Thoracic aorta (tissue), 2 donors: ENCODE measurements at regions not wholly inside any gene's neighbourhood (a gene's known extent, or its start where the extent isn't known, plus 50 kb on each side); places are given as distances from the start of the nearest gene placed in this dataset.

Source experiments
- ATAC-seq: fragments of 150-250 bp; one replicate; pipeline ENCODE4 v1.8.0; 2017; ENCODE audit warnings: low read depth; ENCODE audit not compliant: insufficient number of reproducible peaks, low FRiP score
- DNase-seq: peaks from one replicate; pipeline ENCODE4 v3.0.0-alpha.2; 2020; ENCODE audit warnings: low spot score
- H3K27ac ChIP-seq, 2 donors: fragments of 200-600 bp; sonication (generic); 1 replicate in 1 of 2; 2 replicates in 1 of 2; pipeline ENCODE4 v1.5.1; 2016; ENCODE audit warnings: mild to moderate bottlenecking in 2 of 2, moderate library complexity in 2 of 2
- H3K27me3 ChIP-seq: fragments of 200-600 bp; sonication (generic); replicated peaks from 2 replicates; pipeline ENCODE4 v1.6.0; 2016; ENCODE audit warnings: mild to moderate bottlenecking; ENCODE audit not compliant: insufficient read depth
- H3K36me3 ChIP-seq: fragments of 200-600 bp; sonication (generic); one replicate; pipeline ENCODE4 v1.5.1; 2016
- H3K4me1 ChIP-seq, 2 donors: fragments of 200-600 bp; sonication (generic); 1 replicate in 1 of 2; 2 replicates in 1 of 2; pipeline versions ENCODE4 v1.5.1 to v1.6.0; 2016; ENCODE audit warnings: low read depth in 2 of 2, mild to moderate bottlenecking in 1 of 2; ENCODE audit not compliant: control insufficient read depth in 1 of 2
- H3K4me3 ChIP-seq: fragments of 200-600 bp; sonication (generic); 2 replicates; pipeline ENCODE4 v1.5.1; 2016; ENCODE audit warnings: mild to moderate bottlenecking
- H3K9me3 ChIP-seq: fragments of 200-600 bp; sonication (generic); 2 replicates; pipeline ENCODE4 v1.5.1; 2016
- CTCF ChIP-seq: fragments of 200-600 bp; sonication (generic); IDR thresholded peaks from one replicate; pipeline ENCODE4 v1.5.1; 2019; ENCODE audit warnings: antibody characterized with exemption

- Histone ChIP-seq H3K36me3 (no peaks in the 10 kb centered on the region), H3K27ac (no peak overlapping the region), H3K4me1 (peaks cover 18 to 51% of the 10 kb centered on the region in 2 donors), H3K27me3 (no peaks in the 10 kb centered on the region), H3K9me3 (no peaks in the 10 kb centered on the region), H3K4me3 (no peak overlapping the region)
- DNase-seq, result no peak
- ATAC-seq, result no peak
- no peak for TF ChIP-seq CTCF
These were observed 357.1 kb upstream of the PROK2 start for GRCh38 chr3:72142028-72142427.

- Histone ChIP-seq H3K4me1 (peaks cover 18 to 52% of the 10 kb centered on the region in 2 donors), H3K9me3 (no peaks in the 10 kb centered on the region), H3K27ac (no peak overlapping the region), H3K4me3 (no peak overlapping the region), H3K27me3 (no peaks in the 10 kb centered on the region), H3K36me3 (no peaks in the 10 kb centered on the region)
- ATAC-seq (no peak), DNase-seq (no peak)
- no peak for TF ChIP-seq CTCF
These were observed 356.3 kb upstream of the PROK2 start for GRCh38 chr3:72141264-72141663.

- Histone ChIP-seq H3K9me3 (no peaks in the 10 kb centered on the region), H3K27ac (no peak overlapping the region), H3K4me3 (no peak overlapping the region), H3K36me3 (no peaks in the 10 kb centered on the region), H3K4me1 (peaks cover 11 to 42% of the 10 kb centered on the region in 2 donors), H3K27me3 (no peaks in the 10 kb centered on the region)
- TF ChIP-seq CTCF, result no peak
- no peak for DNase-seq
- no peak for ATAC-seq
These were observed 354.4 kb upstream of the PROK2 start for GRCh38 chr3:72139316-72139715.

- ATAC-seq (no peak), DNase-seq (no peak)
- no peak for TF ChIP-seq CTCF
- peaks cover 5 to 30% of the 10 kb centered on the region in 2 donors for H3K4me1 ChIP-seq
- peak overlapping the region; percentile 17 to 20 for H3K27ac ChIP-seq
- no peaks in the 10 kb centered on the region for H3K36me3 ChIP-seq
- no peak overlapping the region for H3K4me3 ChIP-seq
- H3K27me3 ChIP-seq, result no peaks in the 10 kb centered on the region
- no peaks in the 10 kb centered on the region for H3K9me3 ChIP-seq
These were observed 353.2 kb upstream of the PROK2 start for GRCh38 chr3:72137865-72138861.

- DNase-seq (no peak), ATAC-seq (no peak)
- Histone ChIP-seq H3K4me1 (peaks cover 5 to 25% of the 10 kb centered on the region in 2 donors), H3K9me3 (no peaks in the 10 kb centered on the region), H3K27me3 (no peaks in the 10 kb centered on the region), H3K4me3 (no peak overlapping the region), H3K27ac (no peak overlapping the region), H3K36me3 (no peaks in the 10 kb centered on the region)
- no peak for TF ChIP-seq CTCF
These were observed 350.7 kb upstream of the PROK2 start for GRCh38 chr3:72135636-72136035.
